ENCODE measurements at regions not wholly inside any gene's neighbourhood (a gene's known extent, or its start where the extent isn't known, plus 50 kb on each side); places are given as distances from the start of the nearest gene placed in this dataset.

DNA sequence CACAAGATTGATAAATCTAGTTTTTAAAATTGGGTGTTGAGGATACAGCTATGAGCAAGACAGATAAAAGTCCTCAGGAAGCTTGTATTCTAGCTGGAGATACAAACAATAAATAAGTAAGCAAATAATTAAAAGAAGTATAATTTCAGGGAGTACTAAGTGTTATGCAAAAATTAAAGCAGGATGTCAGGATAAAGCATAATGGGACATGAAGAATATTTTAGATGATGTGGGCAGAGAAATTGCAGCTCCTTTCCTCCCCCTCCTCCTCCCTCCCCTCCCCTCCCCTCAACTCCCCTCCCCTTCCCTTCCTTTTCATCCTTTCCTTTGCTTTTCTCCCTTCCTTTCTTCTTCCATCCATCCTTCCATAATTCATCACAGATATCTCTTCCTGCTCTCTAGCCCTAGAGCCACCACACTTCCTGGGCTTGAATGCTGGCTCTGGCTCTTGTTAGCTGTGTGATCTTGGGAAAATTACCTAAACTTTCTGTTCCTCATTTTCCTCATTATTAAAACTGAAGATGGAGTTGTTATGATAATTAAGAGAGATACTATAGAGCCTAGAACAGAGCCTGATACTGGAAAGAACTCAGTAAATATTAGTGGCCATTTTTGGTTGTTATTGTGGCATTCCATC lies 323.9 kb downstream of the AACS start:
- H3K27me3 ChIP-seq (replicated peaks in 2 of 5; ENCODE audit: control insufficient read depth in 4 of 5, insufficient read depth in 5 of 5, low read length in 4 of 5), result peaks cover 0 to 9% (median 0%) of the 10 kb centered on the region in 5 experiments
- H3K4me1 ChIP-seq (ENCODE audit: control extremely low read depth in 1 of 4, control insufficient read depth in 4 of 4, insufficient read depth in 4 of 4, low read length in 3 of 4), result no peaks in the 10 kb centered on the region
- no peak overlapping the region for H3K4me3 ChIP-seq (ENCODE audit: control insufficient read depth in 1 of 7, extremely low read depth in 1 of 7, insufficient read depth in 4 of 7, low read depth in 2 of 7, low read length in 6 of 7)
- no peaks in the 10 kb centered on the region for H3K36me3 ChIP-seq (ENCODE audit: control insufficient read depth in 4 of 4, insufficient read depth in 4 of 4, low read length in 3 of 4)
- ChIA-PET CTCF (interaction anchor here (1.2 to 1.5 kb wide), 2 partner anchors 9 to 16 kb away, joined by 3 read pairs; no protein-coding TSS in a partner anchor), POLR2A (interaction anchor here (0.6 kb wide), 1 partner anchor 172 kb away, joined by 3 read pairs; no protein-coding TSS in a partner anchor)
- no peaks in the 10 kb centered on the region for H3K9me3 ChIP-seq (ENCODE audit: control extremely low read depth in 1 of 5, control insufficient read depth in 4 of 5, insufficient read depth in 2 of 5, low read depth in 1 of 5, low read length in 4 of 5)
- no peak overlapping the region for H3K27ac ChIP-seq (ENCODE audit: insufficient read depth in 1 of 2, low read depth in 1 of 2, low read length in 2 of 2, poor library complexity in 1 of 2, severe bottlenecking in 2 of 2)
- no peak for DNase-seq

DNA sequence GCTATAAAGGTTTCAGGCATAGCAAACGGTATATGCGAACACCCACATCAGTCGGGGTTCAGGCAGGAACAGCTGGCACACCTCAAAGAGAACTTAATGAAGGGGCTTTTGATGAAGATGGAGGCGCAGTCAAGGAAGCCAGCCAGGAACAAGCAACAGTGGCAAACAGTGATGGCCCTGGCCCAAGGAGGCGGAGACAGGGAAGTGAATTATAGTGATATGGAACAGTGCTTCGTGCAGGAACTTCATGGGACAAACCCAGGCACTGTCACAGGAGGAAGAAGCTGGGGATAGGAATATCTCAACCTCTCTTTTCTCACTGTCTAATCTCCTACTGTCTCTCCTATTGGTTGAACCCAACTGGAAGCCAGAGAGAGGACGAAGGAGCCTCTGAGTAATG lies 328.3 kb downstream of the AACS start:
- no peak for DNase-seq
- 78% methylated on average over 6 of the region's 7 CpGs for WGBS (ENCODE audit: insufficient coverage)
- no peaks in the 10 kb centered on the region for H3K36me3 ChIP-seq (ENCODE audit: control insufficient read depth in 4 of 4, insufficient read depth in 4 of 4, low read length in 3 of 4)
- no peak overlapping the region for H3K27ac ChIP-seq (ENCODE audit: insufficient read depth in 1 of 2, low read depth in 1 of 2, low read length in 2 of 2, poor library complexity in 1 of 2, severe bottlenecking in 2 of 2)
- H3K27me3 ChIP-seq (replicated peaks in 2 of 5; ENCODE audit: control insufficient read depth in 4 of 5, insufficient read depth in 5 of 5, low read length in 4 of 5), result peaks cover 0 to 3% (median 0%) of the 10 kb centered on the region in 5 experiments
- H3K4me3 ChIP-seq (ENCODE audit: control insufficient read depth in 1 of 7, extremely low read depth in 1 of 7, insufficient read depth in 4 of 7, low read depth in 2 of 7, low read length in 6 of 7), result no peak overlapping the region
- H3K4me1 ChIP-seq (ENCODE audit: control extremely low read depth in 1 of 4, control insufficient read depth in 4 of 4, insufficient read depth in 4 of 4, low read length in 3 of 4), result no peaks in the 10 kb centered on the region
- H3K9me3 ChIP-seq (ENCODE audit: control extremely low read depth in 1 of 5, control insufficient read depth in 4 of 5, insufficient read depth in 2 of 5, low read depth in 1 of 5, low read length in 4 of 5), result peaks cover 0 to 2% (median under 1%) of the 10 kb centered on the region in 5 experiments
- CTCF ChIA-PET, result no interaction called here
- POLR2A ChIA-PET, result no interaction called here

DNA sequence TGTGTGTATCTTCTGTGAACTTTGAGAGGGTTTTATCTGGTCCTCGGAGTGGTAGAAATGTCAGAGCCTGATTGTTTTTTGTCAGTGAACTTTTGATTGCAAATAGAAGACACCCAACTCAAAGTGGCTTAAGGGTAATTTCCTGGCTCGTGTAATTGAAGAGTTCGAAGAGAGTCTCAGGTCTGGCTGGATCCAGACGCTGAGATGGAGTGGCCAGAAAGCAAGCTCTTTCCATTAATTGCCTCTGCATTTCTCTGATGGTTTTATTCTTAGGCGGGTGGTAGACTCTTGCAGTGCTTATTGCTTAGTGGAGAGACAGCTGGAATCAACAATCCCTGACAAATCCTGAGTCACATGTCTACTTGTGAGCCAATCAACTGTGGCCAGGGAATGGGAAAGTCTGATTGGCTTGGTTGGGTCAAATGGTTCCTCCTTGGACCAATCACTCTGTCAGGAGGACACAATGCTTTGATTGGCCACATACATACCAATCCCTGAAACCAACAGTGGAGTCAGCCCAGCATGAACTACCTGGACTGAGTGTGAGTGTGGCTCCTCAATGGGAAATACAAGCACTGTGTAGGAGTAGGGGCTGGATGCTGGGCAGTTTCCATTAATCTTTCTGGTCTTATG lies 330.5 kb downstream of the AACS start:
- H3K36me3 ChIP-seq (ENCODE audit: control insufficient read depth in 4 of 4, insufficient read depth in 4 of 4, low read length in 3 of 4), result no peaks in the 10 kb centered on the region
- WGBS (ENCODE audit: insufficient coverage), result 88% methylated on average over 4 of the region's 5 CpGs
- DNase-seq, result no peak
- no peaks in the 10 kb centered on the region for H3K27me3 ChIP-seq (replicated peaks in 2 of 5; ENCODE audit: control insufficient read depth in 4 of 5, insufficient read depth in 5 of 5, low read length in 4 of 5)
- ChIA-PET POLR2A (no interaction called here), CTCF (no interaction called here)
- no peak overlapping the region for H3K27ac ChIP-seq (ENCODE audit: insufficient read depth in 1 of 2, low read depth in 1 of 2, low read length in 2 of 2, poor library complexity in 1 of 2, severe bottlenecking in 2 of 2)
- peaks cover 0 to 12% (median 4%) of the 10 kb centered on the region in 5 experiments for H3K9me3 ChIP-seq (ENCODE audit: control extremely low read depth in 1 of 5, control insufficient read depth in 4 of 5, insufficient read depth in 2 of 5, low read depth in 1 of 5, low read length in 4 of 5)
- H3K4me3 ChIP-seq (ENCODE audit: control insufficient read depth in 1 of 7, extremely low read depth in 1 of 7, insufficient read depth in 4 of 7, low read depth in 2 of 7, low read length in 6 of 7), result no peak overlapping the region
- H3K4me1 ChIP-seq (ENCODE audit: control extremely low read depth in 1 of 4, control insufficient read depth in 4 of 4, insufficient read depth in 4 of 4, low read length in 3 of 4), result no peaks in the 10 kb centered on the region

DNA sequence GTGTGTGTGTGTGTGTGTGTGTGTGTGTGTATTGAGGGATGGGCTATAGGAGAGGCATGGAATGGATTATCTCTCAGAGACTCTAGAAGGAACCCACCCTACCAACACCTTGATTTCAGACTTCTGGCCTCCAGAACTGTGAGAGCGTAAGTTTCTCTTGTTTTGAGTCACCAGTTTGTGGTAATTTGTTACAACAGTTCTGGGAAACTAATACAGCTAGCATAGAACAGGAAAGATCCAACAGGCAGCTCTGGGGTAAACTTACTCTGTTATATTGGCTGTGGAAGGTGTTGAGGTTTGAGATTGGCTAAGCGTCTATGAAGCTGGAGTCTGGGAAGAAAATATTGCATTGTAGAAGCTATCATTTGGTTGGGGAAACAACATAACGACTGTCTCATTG lies 334.3 kb downstream of the AACS start:
- H3K36me3 ChIP-seq (ENCODE audit: control insufficient read depth in 4 of 4, insufficient read depth in 4 of 4, low read length in 3 of 4), result no peaks in the 10 kb centered on the region
- ChIA-PET POLR2A (interaction anchor here (0.7 kb wide), 1 partner anchor 62 kb away, joined by 3 read pairs; no protein-coding TSS in a partner anchor), CTCF (interaction anchor here (0.6 kb wide), 1 partner anchor 515 kb away, joined by 3 read pairs; no protein-coding TSS in a partner anchor)
- 92% methylated on average over 2 of the region's 3 CpGs for WGBS (ENCODE audit: insufficient coverage)
- no peak for DNase-seq
- no peak overlapping the region for H3K27ac ChIP-seq (ENCODE audit: insufficient read depth in 1 of 2, low read depth in 1 of 2, low read length in 2 of 2, poor library complexity in 1 of 2, severe bottlenecking in 2 of 2)
- no peak overlapping the region for H3K4me3 ChIP-seq (ENCODE audit: control insufficient read depth in 1 of 7, extremely low read depth in 1 of 7, insufficient read depth in 4 of 7, low read depth in 2 of 7, low read length in 6 of 7)
- no peaks in the 10 kb centered on the region for H3K4me1 ChIP-seq (ENCODE audit: control extremely low read depth in 1 of 4, control insufficient read depth in 4 of 4, insufficient read depth in 4 of 4, low read length in 3 of 4)
- H3K9me3 ChIP-seq (ENCODE audit: control extremely low read depth in 1 of 5, control insufficient read depth in 4 of 5, insufficient read depth in 2 of 5, low read depth in 1 of 5, low read length in 4 of 5), result peaks cover 2 to 35% (median 10%) of the 10 kb centered on the region in 5 experiments
- no peaks in the 10 kb centered on the region for H3K27me3 ChIP-seq (replicated peaks in 2 of 5; ENCODE audit: control insufficient read depth in 4 of 5, insufficient read depth in 5 of 5, low read length in 4 of 5)

DNA sequence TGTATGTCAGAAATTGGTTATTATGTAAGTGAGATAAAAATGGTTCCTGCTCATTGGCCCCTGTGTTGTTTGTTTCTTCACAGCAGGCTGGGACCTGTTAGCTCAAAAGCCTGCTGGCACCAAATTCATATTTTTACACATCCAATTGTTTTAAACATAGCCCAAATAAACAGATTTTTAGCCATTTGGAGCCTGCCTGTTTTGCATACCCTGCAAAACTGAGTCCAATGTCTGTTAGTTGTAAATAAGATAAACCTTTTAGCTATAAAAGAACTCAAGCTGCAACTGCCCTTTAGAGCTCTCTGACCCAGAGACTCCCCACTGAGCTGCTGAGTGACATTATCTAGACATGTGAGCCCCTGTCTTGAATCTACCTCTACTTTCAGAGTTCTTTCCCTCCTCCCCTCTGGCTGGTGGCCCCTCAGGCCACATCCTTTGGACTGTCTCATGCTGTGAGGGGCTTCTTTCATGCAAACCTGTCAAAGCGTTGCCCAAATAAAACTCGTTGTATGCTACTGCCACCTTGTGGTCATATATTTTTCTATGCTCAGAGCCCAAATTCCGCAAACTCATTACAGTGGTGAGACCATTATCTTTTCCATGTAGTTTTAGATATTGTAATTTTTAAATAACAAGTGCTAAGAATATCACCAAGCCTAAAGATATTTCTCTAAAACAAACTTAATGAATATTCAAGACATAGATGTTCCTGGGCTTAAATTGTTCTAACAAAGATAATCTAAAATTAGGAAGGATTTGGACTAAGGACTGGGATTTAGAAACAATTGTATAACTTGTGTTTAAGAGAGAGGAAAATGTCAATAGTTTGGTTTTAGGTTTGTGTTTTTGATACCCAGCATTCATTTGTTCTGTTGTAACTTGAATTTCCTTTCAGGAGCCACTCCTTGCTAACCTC lies 337.9 kb downstream of the AACS start:
- ChIA-PET POLR2A (no interaction called here), CTCF (interaction anchor here (0.7 to 1.2 kb wide), 9 partner anchors 24 to 463 kb away, joined by 3 to 4 read pairs (median 3); no protein-coding TSS in a partner anchor)
- H3K4me1 ChIP-seq (ENCODE audit: control extremely low read depth in 1 of 4, control insufficient read depth in 4 of 4, insufficient read depth in 4 of 4, low read length in 3 of 4), result no peaks in the 10 kb centered on the region
- H3K9me3 ChIP-seq (ENCODE audit: control extremely low read depth in 1 of 5, control insufficient read depth in 4 of 5, insufficient read depth in 2 of 5, low read depth in 1 of 5, low read length in 4 of 5), result peaks cover 2 to 35% (median 10%) of the 10 kb centered on the region in 5 experiments
- peak; percentile 61 to 72 (median 68) for DNase-seq
- no peaks in the 10 kb centered on the region for H3K27me3 ChIP-seq (replicated peaks in 2 of 5; ENCODE audit: control insufficient read depth in 4 of 5, insufficient read depth in 5 of 5, low read length in 4 of 5)
- H3K4me3 ChIP-seq (ENCODE audit: control insufficient read depth in 1 of 7, extremely low read depth in 1 of 7, insufficient read depth in 4 of 7, low read depth in 2 of 7, low read length in 6 of 7), result no peak overlapping the region
- WGBS (ENCODE audit: insufficient coverage), result no CpG with 5 or more reads among the region's 3 CpGs
- H3K36me3 ChIP-seq (ENCODE audit: control insufficient read depth in 4 of 4, insufficient read depth in 4 of 4, low read length in 3 of 4), result no peaks in the 10 kb centered on the region
- H3K27ac ChIP-seq (ENCODE audit: insufficient read depth in 1 of 2, low read depth in 1 of 2, low read length in 2 of 2, poor library complexity in 1 of 2, severe bottlenecking in 2 of 2), result no peak overlapping the region

DNA sequence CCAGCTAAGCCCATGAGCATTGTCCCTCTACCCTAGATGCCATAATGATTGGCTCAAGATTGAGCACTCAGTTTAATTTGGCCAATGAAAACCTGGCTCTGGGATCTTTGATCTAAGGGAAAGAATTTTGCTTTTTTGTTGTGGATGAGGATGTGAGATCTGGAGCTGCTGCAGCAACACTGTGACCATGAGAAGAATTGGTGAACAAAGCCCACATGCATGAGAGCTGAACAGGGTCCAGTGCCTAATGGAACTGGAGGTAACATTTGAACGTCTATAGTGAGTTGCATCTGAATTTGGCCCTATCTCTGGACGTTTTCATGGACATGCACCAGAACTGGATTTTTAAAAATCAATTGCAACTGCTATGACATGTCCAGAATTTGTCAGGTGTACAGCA lies 338.6 kb downstream of the AACS start:
- H3K36me3 ChIP-seq (ENCODE audit: control insufficient read depth in 4 of 4, insufficient read depth in 4 of 4, low read length in 3 of 4), result no peaks in the 10 kb centered on the region
- peaks cover 0 to 3% (median 0%) of the 10 kb centered on the region in 5 experiments for H3K27me3 ChIP-seq (replicated peaks in 2 of 5; ENCODE audit: control insufficient read depth in 4 of 5, insufficient read depth in 5 of 5, low read length in 4 of 5)
- no peak for DNase-seq
- H3K27ac ChIP-seq (ENCODE audit: insufficient read depth in 1 of 2, low read depth in 1 of 2, low read length in 2 of 2, poor library complexity in 1 of 2, severe bottlenecking in 2 of 2), result no peak overlapping the region
- H3K4me3 ChIP-seq (ENCODE audit: control insufficient read depth in 1 of 7, extremely low read depth in 1 of 7, insufficient read depth in 4 of 7, low read depth in 2 of 7, low read length in 6 of 7), result no peak overlapping the region
- WGBS (ENCODE audit: insufficient coverage), result 90% methylated on average over 2 of the region's 2 CpGs
- no peaks in the 10 kb centered on the region for H3K4me1 ChIP-seq (ENCODE audit: control extremely low read depth in 1 of 4, control insufficient read depth in 4 of 4, insufficient read depth in 4 of 4, low read length in 3 of 4)
- ChIA-PET POLR2A (no interaction called here), CTCF (interaction anchor here (1.2 kb wide), 1 partner anchor 86 kb away, joined by 3 read pairs; no protein-coding TSS in a partner anchor)
- peaks cover 2 to 30% (median 9%) of the 10 kb centered on the region in 5 experiments for H3K9me3 ChIP-seq (ENCODE audit: control extremely low read depth in 1 of 5, control insufficient read depth in 4 of 5, insufficient read depth in 2 of 5, low read depth in 1 of 5, low read length in 4 of 5)

All from common myeloid progenitor, CD34-positive (primary cell).